Inferior parietal cortex (tissue), 1 donor: ENCODE measurements at regions not wholly inside any gene's neighbourhood (a gene's known extent, or its start where the extent isn't known, plus 50 kb on each side); places are given as distances from the start of the nearest gene placed in this dataset.

Experiments
- DNase-seq: peaks from one replicate; pipeline ENCODE4 v3.0.0-alpha.2; 2016; ENCODE audit errors: extremely low spot score

DNA sequence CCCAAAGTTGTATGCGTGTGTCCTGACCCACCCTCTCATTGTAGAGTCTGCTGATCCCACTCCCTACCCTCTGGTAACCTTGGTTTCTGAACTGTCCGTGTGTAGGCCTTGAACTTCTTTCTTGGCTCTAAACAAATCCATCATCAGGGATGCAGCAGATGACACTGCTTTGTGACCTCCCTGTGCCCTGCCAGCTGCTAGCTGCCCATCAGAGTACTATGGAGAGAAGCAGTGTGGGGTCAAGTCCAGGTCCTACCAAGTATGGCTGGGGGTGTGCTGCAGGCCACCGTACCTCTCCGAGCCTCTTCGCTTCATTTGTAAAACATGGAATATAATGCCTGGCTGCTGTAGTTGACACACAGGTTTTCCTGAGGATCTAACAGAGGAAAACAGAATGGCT is 183.5 kb upstream of the RBPJ start:
- DNase-seq: no peak

- no peak for DNase-seq
Measured at GRCh38 chr4:26139310-26139924, 181.4 kb upstream of the RBPJ start.

DNA sequence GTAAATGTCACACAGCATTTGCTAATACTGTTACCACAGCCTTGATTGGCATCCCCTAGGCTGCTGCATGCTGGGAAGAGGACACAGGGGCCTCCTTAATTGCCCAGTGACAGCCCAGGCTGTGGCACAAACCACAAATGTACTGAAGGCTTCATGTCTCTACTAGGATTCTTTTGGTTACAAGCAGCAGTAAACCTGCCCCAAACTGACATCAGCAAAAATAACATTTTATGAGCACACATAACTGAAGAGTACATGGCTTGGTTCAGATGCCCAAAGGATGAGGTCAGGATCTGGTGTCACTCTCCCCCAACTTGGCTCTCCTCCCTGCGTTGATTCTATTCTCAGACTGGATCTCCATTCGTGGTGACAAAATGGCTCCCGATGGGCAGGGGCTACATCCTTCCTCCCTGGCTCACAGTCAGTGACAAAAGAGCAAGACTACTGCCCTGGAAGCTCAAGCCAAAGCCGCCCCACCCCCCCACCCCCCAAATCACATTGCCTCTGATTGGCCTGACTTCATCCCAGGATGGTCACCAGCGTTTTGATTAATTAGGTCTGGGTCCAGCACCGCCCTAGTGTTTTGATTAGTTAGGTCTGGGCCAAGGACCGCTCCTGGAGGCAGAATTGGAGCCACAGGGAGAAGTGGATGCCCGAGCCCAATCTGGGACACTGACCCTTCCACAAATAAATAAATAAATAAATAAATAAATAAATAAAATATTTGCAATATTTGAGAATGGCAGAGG is 180.5 kb upstream of the RBPJ start:
- DNase-seq: no peak

DNA sequence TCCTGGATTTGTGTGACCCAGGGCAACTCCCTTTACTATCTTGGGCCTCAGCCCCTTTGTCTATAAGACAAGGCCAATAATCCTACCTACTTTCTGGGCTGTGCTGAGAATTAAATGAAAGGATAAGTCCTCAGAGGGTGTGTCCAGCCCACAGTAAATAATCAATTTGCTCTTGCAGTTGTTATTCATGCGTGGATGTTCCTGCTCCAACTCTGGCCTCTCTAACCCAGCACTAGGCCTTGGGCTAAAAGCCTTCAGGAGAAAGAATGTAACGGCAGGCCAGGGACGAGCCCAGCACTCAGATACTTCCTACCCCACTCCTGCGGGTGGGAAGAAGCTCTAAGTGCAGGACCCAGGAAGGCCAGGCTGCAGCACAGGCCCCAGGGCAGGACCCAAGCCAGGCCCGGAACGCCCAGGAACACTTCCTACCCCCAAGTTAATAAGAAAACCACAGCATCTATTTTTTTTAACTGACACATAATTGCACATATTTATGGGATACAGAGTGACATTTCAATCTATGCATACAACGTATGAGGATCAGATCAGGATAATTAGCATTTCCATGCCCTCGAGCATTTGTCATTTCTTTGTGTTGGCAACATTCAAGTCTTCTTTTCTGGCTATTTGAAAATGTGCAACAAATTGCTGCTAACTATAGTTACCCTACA is 179.6 kb upstream of the RBPJ start:
- no peak for DNase-seq

GRCh38 chr4:26141911-26142638 is 178.7 kb upstream of the RBPJ start:
- no peak for DNase-seq

DNA sequence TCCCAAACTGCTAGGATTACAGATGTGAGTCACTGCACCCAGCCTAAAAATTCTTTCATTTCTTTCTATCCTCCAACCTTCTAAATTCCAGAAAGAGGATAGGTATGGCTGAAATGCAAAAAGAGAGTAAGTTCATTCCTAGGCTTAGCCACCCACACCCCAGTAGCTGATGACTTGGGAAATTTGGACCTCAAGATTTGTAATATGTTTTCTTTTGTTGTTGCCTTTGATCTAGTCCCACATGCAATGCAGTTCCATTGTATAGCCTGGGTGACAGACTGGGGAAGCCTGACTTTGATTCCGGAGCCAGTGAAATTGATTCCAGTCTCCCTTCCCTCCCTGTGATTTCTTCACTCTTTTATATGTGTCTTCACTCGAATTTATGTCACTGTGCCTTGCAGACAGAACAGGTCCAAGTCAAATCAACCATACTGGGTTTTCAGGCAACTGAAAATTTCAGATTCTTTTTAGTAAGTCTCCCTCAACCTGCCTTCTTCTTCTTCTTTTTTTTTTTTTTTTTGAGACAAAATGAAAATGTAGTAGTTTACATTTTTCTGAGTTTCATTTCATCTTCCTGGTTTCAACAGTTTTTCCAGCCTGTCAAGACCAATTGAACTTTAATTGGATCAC is 176.2 kb upstream of the RBPJ start:
- no peak for DNase-seq

DNA sequence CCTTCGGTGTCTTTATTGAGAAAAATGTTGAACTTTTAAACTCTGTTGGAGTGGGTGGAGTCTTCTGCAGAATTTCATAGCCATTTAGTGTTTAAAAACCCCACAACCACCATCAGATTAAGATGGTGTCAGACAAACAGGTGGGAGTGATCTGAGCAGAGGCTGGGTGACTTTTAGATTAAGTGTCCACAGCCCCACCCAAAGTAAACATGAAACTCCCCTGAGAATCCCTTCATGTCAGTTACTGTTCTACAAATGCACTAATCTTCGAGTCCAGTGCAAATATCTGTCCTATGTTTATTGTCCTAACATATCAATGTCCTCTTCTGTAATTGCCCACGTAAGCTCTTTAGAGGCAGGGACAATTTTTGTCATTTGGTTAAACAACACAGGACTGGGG is 175.6 kb upstream of the RBPJ start:
- no peak for DNase-seq

- no peak for DNase-seq
Measured at GRCh38 chr4:26148927-26149326, 171.9 kb upstream of the RBPJ start.

- DNase-seq: no peak
Measured at GRCh38 chr4:26150948-26151347, 169.9 kb upstream of the RBPJ start.

- no peak for DNase-seq
Measured at GRCh38 chr4:26151615-26152014, 169.2 kb upstream of the RBPJ start.

- DNase-seq: no peak
Measured at GRCh38 chr4:26152056-26152455, 168.8 kb upstream of the RBPJ start.

DNA sequence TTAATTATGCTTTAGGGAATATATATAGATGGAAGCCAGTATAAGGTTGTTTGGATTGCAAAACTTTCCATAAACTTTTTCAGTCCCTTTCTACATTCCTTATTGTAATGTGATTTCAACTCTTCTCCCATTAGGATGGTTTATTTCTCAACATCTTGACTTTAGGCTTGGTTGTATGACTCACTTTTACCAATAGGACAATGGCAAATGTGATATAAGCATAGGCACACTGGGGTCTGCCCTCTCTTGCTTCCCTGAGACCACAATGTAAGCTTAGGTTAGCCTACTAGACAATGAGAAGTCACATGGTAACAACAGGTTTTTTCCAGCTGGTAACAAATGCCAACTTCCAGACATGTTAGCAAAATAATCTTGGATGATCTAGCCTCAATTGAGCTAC is 163.3 kb upstream of the RBPJ start:
- DNase-seq: no peak

GRCh38 chr4:26160591-26160990 is 160.2 kb upstream of the RBPJ start:
- DNase-seq: no peak

- no peak for DNase-seq
Measured at GRCh38 chr4:26161030-26161824, 159.6 kb upstream of the RBPJ start.

GRCh38 chr4:26162101-26162500 is 158.7 kb upstream of the RBPJ start:
- DNase-seq: no peak

- no peak for DNase-seq
Measured at GRCh38 chr4:26163425-26164362, 157.1 kb upstream of the RBPJ start.

GRCh38 chr4:26171501-26171900 is 149.3 kb upstream of the RBPJ start:
- DNase-seq: no peak

DNA sequence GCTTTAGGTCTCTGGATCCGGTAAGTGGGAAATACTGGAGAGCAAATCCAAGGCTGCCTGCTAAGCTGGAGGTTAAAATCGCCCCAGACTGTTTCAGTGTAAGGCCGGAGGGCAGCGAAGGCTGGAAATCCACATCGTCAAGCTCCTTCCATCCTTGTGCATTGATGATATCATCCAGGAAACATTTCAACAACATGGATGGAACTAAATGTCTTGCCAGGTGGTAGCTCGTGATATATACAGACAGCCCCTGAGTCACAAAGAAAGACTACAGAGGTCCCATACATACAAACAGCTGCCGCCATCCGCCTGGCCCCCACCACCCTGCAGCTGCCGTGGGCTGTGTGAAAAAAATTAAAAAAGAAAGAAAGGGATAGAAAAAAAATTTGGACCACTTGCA is 148.9 kb upstream of the RBPJ start:
- no peak for DNase-seq

DNA sequence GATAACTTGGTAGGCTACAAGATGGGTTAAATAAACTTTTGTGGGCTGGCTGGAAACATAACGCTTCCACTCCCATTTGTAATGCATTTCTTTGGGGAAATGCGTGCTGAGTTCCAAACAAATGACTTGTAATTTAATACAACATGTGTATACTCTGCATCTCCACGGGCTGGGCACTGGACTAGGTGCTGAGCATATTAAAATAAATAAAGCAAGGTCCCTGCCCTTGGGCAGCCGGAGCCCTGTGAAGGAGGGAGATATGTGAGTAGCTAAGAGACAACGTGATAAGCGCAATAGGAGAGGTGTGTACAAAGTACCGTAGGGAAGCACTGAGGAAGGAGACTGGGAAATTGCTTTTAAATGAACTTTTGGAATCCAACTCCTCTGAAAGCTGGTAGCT is 147.2 kb upstream of the RBPJ start:
- DNase-seq: no peak

- DNase-seq: no peak
Measured at GRCh38 chr4:26174027-26174426, 146.8 kb upstream of the RBPJ start.
